HK-2 (cell line): ENCODE measurements at regions not wholly inside any gene's neighbourhood (a gene's known extent, or its start where the extent isn't known, plus 50 kb on each side); places are given as distances from the start of the nearest gene placed in this dataset.

Experiments
- DNase-seq: peaks from one replicate; pipeline ENCODE4 v3.0.0-alpha.2; 2018; ENCODE audit not compliant: unreplicated experiment

GRCh38 chr12:107443320-107444090 lies 242.1 kb upstream of the PWP1 start:
- no peak for DNase-seq

- no peak for DNase-seq
Measured at GRCh38 chr12:107444771-107445170, 240.8 kb upstream of the PWP1 start.

GRCh38 chr12:107446476-107446875 lies 239.1 kb upstream of the PWP1 start:
- DNase-seq: no peak

GRCh38 chr12:107447336-107447735 lies 238.3 kb upstream of the PWP1 start:
- no peak for DNase-seq

DNA sequence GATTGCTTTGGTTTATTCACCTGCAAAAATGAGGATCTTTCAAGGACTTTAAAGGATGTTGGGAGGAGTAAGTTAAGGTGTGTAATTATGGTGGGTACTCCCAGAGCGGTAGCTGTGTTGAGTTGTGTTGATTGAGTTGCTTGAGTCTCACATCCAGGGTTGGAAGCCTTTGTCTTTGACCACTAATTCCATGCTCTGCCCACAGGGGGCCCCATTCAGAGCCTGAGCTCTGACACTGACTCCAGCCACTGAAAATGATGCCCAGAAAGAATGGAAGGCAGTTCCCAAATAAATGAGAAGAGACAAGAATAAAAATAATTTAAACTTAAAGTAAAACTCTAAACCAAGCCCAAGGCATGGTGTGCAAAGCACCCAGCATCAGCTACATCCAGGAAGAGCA lies 237.4 kb upstream of the PWP1 start:
- no peak for DNase-seq

DNA sequence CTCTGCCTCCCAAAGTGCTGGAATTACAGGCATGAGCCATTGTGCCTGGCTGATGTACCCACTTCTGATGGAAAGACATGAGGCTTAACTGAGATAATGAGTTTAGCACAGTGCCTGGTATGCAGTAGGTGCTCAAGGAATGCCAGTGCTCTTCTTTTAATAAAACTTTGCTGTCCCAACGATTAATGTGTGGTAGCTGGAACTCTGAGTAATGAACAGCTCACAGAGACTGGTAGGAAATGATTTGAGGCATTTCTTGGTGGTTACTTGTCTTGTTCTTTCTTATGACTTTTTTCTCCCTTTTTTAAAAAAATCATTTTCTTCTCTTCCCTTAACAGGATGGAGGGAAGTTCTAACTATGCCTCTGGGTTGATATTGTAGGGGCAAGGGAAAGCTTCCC lies 235.7 kb upstream of the PWP1 start:
- DNase-seq: no peak

GRCh38 chr12:107450541-107450940 lies 235.1 kb upstream of the PWP1 start:
- DNase-seq: no peak

DNA sequence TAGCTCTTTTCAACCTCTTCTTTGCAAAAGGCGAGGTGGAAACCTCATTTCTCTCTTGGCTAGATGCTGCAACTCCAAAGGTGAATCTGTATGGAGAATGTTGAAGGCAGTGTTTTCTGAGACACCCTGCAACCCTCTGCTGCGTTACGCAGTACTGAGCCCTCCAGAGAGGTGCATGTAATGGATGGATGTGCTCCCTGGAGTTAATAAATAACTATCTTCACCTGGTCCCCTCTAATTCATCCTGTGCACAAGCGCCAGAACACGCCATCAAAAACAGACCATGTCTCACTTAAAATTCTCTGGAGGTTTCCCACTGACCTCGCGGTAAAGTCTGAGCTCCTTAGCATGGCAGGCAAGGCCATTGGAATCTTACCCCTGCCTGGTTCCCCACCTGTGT lies 234.4 kb upstream of the PWP1 start:
- DNase-seq: no peak

DNA sequence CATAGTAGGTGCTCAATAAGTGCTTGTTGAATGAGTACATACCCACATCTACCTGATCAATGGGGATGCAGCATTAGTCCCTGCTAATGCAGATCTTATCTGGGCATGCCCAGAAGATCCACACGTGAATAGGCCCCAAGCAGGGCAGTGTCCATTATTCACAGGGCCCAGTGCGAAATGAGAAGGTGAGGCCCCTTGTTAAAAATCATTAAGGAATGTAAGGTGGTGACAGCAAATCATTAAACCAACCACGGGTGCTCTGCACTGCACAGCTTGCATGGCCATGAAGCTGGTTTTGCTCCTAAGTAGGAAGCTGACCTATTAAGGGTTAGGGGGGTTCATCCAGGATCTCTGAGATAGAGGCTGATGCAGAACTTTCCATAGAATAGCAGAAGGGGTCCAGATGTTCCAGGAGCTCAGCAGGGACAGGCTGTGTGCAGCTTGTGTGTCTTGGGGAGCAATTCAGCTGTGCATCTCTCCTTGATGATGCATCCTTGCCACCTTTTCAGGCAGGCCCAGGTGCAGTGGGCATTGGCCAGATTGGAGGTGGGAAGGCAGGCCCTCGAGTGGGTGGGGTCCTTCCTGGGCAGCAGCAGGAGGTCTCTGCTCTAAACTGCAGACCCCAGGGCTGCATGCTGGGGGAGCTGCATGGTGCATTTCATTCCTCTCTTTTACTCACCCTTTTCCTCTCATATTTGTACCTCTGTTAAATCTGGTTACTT lies 231.3 kb upstream of the PWP1 start:
- DNase-seq: no peak

DNA sequence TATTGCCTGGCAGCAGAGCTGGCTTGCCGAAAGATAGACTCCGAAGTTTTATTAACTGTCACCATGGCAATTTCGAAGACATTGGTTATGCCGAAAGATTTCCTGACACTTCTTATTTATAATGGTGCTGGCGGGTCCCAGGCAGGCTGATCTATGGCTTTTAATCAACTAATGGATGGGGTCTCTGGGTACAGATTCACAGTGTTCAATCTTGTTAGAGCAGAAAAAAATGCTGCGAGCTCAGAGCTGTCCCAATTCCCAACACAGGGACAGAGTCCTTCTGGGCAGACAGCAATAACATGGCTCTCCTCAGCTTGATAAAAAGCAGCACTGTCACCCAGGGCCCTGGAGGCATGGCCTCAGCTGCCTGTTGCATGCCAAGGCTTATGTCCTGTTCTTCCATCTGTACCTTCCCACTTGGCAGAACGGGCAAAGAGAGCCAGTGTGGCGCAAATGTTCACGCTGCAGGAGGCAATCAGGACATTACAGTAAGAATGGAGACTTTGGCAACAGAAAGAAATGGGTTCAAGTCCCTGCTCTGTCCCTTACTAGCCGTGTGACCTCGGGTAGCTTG lies 228.2 kb upstream of the PWP1 start:
- no peak for DNase-seq

- no peak for DNase-seq
Measured at GRCh38 chr12:107458163-107458562, 227.4 kb upstream of the PWP1 start.

DNA sequence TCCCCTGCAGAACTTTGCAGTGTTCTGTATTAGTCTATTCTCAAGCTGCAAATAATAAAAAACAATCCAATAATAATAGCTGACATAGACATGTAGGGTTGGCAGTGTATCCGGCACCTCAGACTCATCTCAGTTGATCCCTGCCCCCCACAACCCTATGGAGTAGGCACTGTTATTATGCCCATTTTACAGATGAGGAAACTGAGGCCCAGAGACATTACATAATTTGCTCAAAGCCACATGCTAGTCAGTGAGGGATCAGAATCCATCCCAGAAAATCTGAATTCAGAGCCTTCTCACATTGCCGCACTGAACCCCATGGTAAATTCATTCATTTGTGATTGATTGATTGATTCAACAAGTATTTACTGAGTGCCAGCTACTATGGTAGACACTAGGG lies 226.6 kb upstream of the PWP1 start:
- no peak for DNase-seq

- no peak for DNase-seq
Measured at GRCh38 chr12:107459641-107460040, 226.0 kb upstream of the PWP1 start.

DNA sequence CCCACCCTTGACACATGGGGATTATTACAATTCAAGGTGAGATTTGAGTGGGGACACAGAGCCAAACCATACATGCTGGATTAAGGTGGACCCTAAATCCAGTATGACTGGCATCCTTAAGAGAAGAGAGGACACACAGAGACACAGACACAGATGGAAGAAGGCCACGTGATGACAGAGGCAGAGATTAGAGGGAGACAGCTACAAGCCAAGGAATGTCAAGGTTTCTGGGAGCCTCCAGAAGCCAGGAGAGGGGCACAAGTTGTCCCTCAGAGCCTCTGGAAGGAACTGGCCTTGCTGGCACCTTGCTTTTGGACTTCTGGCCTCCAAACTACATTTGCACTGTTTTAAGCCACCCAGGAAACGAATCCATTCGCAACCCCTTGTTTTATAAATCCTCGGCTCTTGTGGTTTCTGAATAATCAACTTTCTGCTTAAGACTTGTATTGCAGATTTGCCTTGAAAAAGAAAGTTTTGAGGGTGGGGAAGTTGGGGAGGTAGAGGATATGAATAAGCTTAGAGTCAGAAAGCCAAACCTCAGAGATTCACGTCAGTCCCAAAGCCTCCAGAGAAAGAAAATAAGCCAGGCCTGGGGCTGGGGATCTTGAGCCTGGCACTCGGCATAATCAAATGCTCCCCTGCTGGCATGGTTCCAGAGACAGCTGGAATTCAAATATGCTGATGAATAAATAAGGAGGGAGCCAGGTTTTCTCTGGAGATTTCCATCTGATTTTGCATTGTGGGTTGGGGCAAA lies 224.2 kb upstream of the PWP1 start:
- DNase-seq: no peak

- no peak for DNase-seq
Measured at GRCh38 chr12:107462428-107463332, 222.9 kb upstream of the PWP1 start.

- DNase-seq: no peak
Measured at GRCh38 chr12:107464644-107465043, 221.0 kb upstream of the PWP1 start.

DNA sequence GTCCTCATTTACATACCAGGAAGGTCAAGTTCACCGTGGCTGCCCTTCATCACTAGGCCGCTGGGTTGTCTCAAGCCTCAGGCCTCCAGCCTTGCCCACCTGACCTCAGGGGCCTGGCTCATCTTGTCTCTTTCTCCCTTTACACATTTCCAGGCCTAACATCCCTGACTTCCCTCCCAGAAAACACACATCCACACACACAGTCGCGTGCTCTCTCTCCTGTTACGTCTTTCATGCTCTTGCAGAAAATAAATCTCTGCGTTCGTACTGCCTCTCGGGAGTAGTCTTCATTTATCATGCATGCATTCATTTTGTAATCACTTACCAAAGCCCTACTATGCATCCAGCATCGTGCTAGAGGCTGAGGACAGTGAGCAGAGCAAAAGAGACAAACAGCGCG lies 220.0 kb upstream of the PWP1 start:
- DNase-seq: no peak

- no peak for DNase-seq
Measured at GRCh38 chr12:107467716-107468115, 217.9 kb upstream of the PWP1 start.

DNA sequence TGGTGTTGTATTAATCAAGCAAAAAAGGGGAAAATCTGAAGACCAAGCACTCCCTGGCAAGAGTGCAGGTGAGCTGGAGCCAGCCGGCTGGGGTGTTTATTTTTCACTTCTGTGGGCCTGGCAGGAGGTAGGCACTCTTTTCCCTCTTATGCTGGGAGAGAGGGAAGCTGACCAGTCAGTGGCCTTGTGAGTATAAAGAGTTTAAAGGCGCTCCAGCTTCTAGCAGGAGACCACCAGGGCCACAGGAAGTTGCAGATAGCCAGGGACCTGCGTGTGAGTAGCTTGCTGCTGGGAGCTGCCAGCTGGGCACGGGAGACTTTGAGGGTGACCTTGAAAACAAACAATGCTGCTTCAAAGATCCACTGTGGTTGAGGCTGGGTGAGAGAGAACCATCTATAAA lies 217.4 kb upstream of the PWP1 start:
- DNase-seq: no peak

DNA sequence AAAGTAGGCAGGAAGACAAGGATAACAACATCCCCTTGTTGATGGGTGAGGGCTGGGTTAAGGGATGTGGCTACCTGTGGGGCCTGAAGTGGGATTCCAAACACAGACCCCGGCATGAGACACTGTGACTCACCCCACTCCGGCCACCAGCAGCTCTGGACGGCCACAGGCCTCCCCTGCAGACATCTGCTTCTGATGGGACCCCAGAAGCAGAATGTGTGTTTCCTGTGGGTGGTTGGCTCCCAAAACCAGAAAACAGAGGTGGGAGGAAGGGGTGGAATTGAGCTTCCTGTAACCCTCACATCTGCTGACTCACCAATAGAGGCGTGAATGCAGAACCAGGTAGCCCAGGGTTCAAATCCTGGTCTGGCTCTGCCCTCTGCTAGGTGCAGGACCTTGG lies 216.6 kb upstream of the PWP1 start:
- DNase-seq: no peak

DNA sequence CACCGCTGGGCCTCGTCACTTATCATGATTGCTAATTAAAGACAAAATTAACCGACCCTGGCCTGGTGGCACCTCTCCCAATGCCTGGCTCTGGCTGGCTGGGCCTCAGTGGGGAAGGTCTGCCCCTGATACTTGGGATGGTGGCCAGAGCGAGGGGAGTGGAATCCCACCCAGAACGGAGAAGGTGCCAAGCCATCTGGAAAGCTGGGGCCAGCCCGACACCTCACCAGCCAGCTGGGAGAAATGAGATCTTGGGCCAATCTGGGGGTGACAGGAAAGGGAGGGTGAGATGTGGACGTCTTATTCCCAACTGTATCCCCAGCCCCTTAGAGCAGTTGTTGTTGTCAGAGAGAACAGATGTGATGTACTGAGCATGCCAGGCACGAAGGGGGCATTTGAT lies 215.0 kb upstream of the PWP1 start:
- no peak for DNase-seq
